GM12878 (cell line): ENCODE measurements at regions not wholly inside any gene's neighbourhood (a gene's known extent, or its start where the extent isn't known, plus 50 kb on each side); places are given as distances from the start of the nearest gene placed in this dataset.

Source experiments
- ATAC-seq: fragments of 200-7000 bp; cut with Tn5 transposase; 3 replicates; pipeline ENCODE4 v1.9.1; 2020; ENCODE audit warnings: mild to moderate bottlenecking, moderate library complexity
- BruUV-seq: library from RNA; stranded (reverse); fragments of 400-500 nt; replicated peaks from 2 replicates; lab custom pipeline; 2021; lab: Mats Ljungman, UMichigan
- CTCF ChIA-PET: fragments of 300-600 bp; sonication (Branson Sonifier 250); formaldehyde crosslinking; extraction: SDS; loops from one replicate; lab custom pipeline; 2021; ENCODE audit warnings: inconsistent platforms; lab: Yijun Ruan, JAX
- POLR2A ChIA-PET: fragments of 350-600 bp; formaldehyde crosslinking; extraction: SDS; loops from one replicate; lab custom pipeline; 2021; ENCODE audit warnings: inconsistent platforms; lab: Charles Lee
- RAD21 ChIA-PET: fragments of 300-600 bp; sonication (Branson Sonifier 250); formaldehyde crosslinking; loops from one replicate; lab custom pipeline; 2023; ENCODE audit warnings: antibody characterized with exemption; ENCODE audit not compliant: unreplicated experiment; lab: Charles Lee
- SMC1A ChIA-PET: fragments of 300-600 bp; sonication (Branson Sonifier 250); formaldehyde crosslinking; loops from one replicate; lab custom pipeline; 2023; ENCODE audit not compliant: unreplicated experiment, uncharacterized antibody; lab: Charles Lee
- DNase-seq: peaks from one replicate; pipeline ENCODE4 v3.0.0-alpha.2; 2011; ENCODE audit warnings: low read depth, low spot score
- FAIRE-seq: peaks from 3 replicates; lab custom pipeline; 2011; peaks lifted over from hg19 to GRCh38; lab: Jason Lieb, UNC
- H2AFZ ChIP-seq: 2 replicates; pipeline ENCODE4 v1.6.0; 2011; ENCODE audit warnings: low read depth, low read length, control low read depth; ENCODE audit not compliant: control insufficient read depth
- H3K27ac ChIP-seq: 2 replicates; pipeline ENCODE4 v1.5.1; 2011; ENCODE audit warnings: control low read depth; ENCODE audit not compliant: control insufficient read depth, insufficient read depth
- H3K27me3 ChIP-seq, 2 experiments: replicated peaks in 1 of 2; 2 replicates each; pipeline versions ENCODE4 v1.6.0 to v1.6.1; 2011; ENCODE audit warnings: low read length in 1 of 2; ENCODE audit not compliant: control insufficient read depth in 2 of 2, insufficient read depth in 2 of 2
- H3K36me3 ChIP-seq, 2 experiments: 2 replicates each; pipeline ENCODE4 v1.5.1; 2011; ENCODE audit warnings: low read length in 1 of 2; ENCODE audit not compliant: control insufficient read depth in 2 of 2, insufficient read depth in 2 of 2
- H3K4me1 ChIP-seq: 2 replicates; pipeline ENCODE4 v1.6.1; 2011; ENCODE audit warnings: mild to moderate bottlenecking, low read length, moderate library complexity, mixed read lengths; ENCODE audit not compliant: control insufficient read depth, insufficient read depth
- H3K4me2 ChIP-seq: 2 replicates; pipeline ENCODE4 v1.6.0; 2011; ENCODE audit warnings: control low read depth; ENCODE audit not compliant: control insufficient read depth, insufficient read depth
- H3K4me3 ChIP-seq: fragments of 200-600 bp; sonication (generic); 2 replicates; pipeline ENCODE4 v1.5.1; 2016
- H3K79me2 ChIP-seq: 2 replicates; pipeline ENCODE4 v1.6.0; 2011; ENCODE audit warnings: low read length; ENCODE audit not compliant: control insufficient read depth, insufficient read depth
- H3K9ac ChIP-seq: 2 replicates; pipeline ENCODE4 v1.8.0; 2011; ENCODE audit warnings: low read length, control low read depth, mixed read lengths; ENCODE audit not compliant: control insufficient read depth, insufficient read depth
- H3K9me3 ChIP-seq: replicated peaks from 3 replicates; pipeline ENCODE4 v1.5.1; 2011; ENCODE audit warnings: mild to moderate bottlenecking, low read length; ENCODE audit not compliant: control insufficient read depth, insufficient read depth
- H4K20me1 ChIP-seq: 2 replicates; pipeline ENCODE4 v1.6.0; 2011; ENCODE audit not compliant: control insufficient read depth, insufficient read depth
- EGR1 ChIP-seq, 2 experiments: IDR thresholded peaks; 1 replicate in 1 of 2; 2 replicates in 1 of 2; pipeline ENCODE4 v1.6.1; 2011 to 2012; ENCODE audit warnings: low read depth in 2 of 2, low read length in 2 of 2, borderline replicate concordance in 1 of 2, mild to moderate bottlenecking in 1 of 2, moderate library complexity in 1 of 2
- NRF1 ChIP-seq: conservative IDR thresholded peaks from 2 replicates; pipeline ENCODE4 v1.6.1; 2011; ENCODE audit warnings: mild to moderate bottlenecking, low read depth, low read length, improper control_type of control experiment
- RFX5 ChIP-seq: IDR thresholded peaks from 2 replicates; pipeline ENCODE4 v1.6.1; 2011; ENCODE audit warnings: low read depth, low read length, improper control_type of control experiment
- YBX1 ChIP-seq: fragments of 450-650 bp; IDR thresholded peaks from 2 replicates; pipeline ENCODE4 v1.6.1; 2016; ENCODE audit warnings: antibody characterized with exemption
- ZBTB4 ChIP-seq: fragments of 450-650 bp; formaldehyde crosslinking; IDR thresholded peaks from 2 replicates; pipeline ENCODE4 v1.4.0; 2022; ENCODE audit warnings: mild to moderate bottlenecking, moderate library complexity
- ZNF687 ChIP-seq: fragments of 450-650 bp; IDR thresholded peaks from 2 replicates; pipeline ENCODE4 v1.6.1; 2017; ENCODE audit warnings: mild to moderate bottlenecking, moderate library complexity
- in situ Hi-C: fragments of 300-500 bp; cut with MboI; formaldehyde crosslinking; loops from 9 replicates; pipeline ENCODE4 v1.14.3; 2018; ENCODE audit warnings: mixed read lengths
- intact Hi-C: fragments of 100-400 bp; cut with micrococcal nuclease; formaldehyde crosslinking; loops from one replicate; pipeline ENCODE4 v1.14.2; 2022; ENCODE audit not compliant: unreplicated experiment
- TF ChIP-seq, protein P1 (sequence below): IDR thresholded peaks from 2 replicates; pipeline ENCODE4 v1.6.1; 2012; ENCODE audit warnings: low read depth, low read length, improper control_type of control experiment
- TF ChIP-seq, protein P2 (sequence below): fragments of 450-650 bp; IDR thresholded peaks from 2 replicates; pipeline ENCODE4 v1.6.1; 2018; ENCODE audit warnings: mild to moderate bottlenecking, low read depth, moderate library complexity; ENCODE audit not compliant: partially characterized antibody
- TF ChIP-seq, protein P3 (sequence below): IDR thresholded peaks from 2 replicates; pipeline ENCODE4 v1.6.1; 2012; ENCODE audit warnings: mild to moderate bottlenecking, low read depth, low read length

DNA sequence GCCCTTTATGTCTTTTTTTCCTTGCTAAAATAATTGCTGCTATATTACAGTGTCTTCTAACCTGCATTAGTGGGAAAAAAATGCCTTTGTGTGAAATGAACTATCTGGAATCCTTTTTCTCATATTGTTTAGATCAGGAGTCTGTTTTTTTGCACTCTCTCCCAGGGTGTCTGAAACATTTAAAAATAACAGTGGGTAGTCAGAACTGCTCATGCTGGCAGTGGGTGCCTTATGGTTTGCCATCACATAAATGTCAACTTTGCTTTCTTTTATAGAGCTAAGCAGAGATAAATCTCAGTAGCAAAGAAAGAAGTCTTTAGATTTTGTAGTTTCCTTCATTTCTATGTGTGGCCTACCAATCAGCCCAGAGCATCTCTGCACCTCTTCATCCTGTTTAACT lies 347.8 kb upstream of the RGMB start:
- H4K20me1 ChIP-seq: no peaks in the 10 kb centered on the region
- peaks cover 3% of the 10 kb centered on the region; the same call in 1 of the 2 replicates for H3K4me1 ChIP-seq
- ChIA-PET RAD21 (no interaction called here), CTCF (no interaction called here), POLR2A (no interaction called here), SMC1A (no interaction called here)
- BruUV-seq: no TSS peak
- FAIRE-seq: no peak
- no peaks in the 10 kb centered on the region for H3K36me3 ChIP-seq
- no peak overlapping the region for H3K4me2 ChIP-seq
- H3K9ac ChIP-seq: no peak overlapping the region
- no peak overlapping the region for H3K4me3 ChIP-seq
- H3K9me3 ChIP-seq: no peaks in the 10 kb centered on the region
- intact Hi-C loops: no loop called here
- no peak overlapping the region for H2AFZ ChIP-seq
- in situ Hi-C loops: no loop called here
- DNase-seq: no peak
- H3K27ac ChIP-seq: no peak overlapping the region
- ATAC-seq: no peak
- H3K79me2 ChIP-seq: no peaks in the 10 kb centered on the region
- H3K27me3 ChIP-seq: no peaks in the 10 kb centered on the region
- no peak for TF ChIP-seq EGR1 (IDR thresholded peaks at IDR 0.05; ENCODE audit: borderline replicate concordance in 1 of 2, low read depth in 2 of 2, low read length in 2 of 2)
- TF ChIP-seq ZNF687: no peak
- TF ChIP-seq, protein P1, sequence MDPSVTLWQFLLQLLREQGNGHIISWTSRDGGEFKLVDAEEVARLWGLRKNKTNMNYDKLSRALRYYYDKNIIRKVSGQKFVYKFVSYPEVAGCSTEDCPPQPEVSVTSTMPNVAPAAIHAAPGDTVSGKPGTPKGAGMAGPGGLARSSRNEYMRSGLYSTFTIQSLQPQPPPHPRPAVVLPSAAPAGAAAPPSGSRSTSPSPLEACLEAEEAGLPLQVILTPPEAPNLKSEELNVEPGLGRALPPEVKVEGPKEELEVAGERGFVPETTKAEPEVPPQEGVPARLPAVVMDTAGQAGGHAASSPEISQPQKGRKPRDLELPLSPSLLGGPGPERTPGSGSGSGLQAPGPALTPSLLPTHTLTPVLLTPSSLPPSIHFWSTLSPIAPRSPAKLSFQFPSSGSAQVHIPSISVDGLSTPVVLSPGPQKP: no peak
- TF ChIP-seq, protein P2, sequence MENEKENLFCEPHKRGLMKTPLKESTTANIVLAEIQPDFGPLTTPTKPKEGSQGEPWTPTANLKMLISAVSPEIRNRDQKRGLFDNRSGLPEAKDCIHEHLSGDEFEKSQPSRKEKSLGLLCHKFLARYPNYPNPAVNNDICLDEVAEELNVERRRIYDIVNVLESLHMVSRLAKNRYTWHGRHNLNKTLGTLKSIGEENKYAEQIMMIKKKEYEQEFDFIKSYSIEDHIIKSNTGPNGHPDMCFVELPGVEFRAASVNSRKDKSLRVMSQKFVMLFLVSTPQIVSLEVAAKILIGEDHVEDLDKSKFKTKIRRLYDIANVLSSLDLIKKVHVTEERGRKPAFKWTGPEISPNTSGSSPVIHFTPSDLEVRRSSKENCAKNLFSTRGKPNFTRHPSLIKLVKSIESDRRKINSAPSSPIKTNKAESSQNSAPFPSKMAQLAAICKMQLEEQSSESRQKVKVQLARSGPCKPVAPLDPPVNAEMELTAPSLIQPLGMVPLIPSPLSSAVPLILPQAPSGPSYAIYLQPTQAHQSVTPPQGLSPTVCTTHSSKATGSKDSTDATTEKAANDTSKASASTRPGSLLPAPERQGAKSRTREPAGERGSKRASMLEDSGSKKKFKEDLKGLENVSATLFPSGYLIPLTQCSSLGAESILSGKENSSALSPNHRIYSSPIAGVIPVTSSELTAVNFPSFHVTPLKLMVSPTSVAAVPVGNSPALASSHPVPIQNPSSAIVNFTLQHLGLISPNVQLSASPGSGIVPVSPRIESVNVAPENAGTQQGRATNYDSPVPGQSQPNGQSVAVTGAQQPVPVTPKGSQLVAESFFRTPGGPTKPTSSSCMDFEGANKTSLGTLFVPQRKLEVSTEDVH: no peak
- TF ChIP-seq, protein P3, sequence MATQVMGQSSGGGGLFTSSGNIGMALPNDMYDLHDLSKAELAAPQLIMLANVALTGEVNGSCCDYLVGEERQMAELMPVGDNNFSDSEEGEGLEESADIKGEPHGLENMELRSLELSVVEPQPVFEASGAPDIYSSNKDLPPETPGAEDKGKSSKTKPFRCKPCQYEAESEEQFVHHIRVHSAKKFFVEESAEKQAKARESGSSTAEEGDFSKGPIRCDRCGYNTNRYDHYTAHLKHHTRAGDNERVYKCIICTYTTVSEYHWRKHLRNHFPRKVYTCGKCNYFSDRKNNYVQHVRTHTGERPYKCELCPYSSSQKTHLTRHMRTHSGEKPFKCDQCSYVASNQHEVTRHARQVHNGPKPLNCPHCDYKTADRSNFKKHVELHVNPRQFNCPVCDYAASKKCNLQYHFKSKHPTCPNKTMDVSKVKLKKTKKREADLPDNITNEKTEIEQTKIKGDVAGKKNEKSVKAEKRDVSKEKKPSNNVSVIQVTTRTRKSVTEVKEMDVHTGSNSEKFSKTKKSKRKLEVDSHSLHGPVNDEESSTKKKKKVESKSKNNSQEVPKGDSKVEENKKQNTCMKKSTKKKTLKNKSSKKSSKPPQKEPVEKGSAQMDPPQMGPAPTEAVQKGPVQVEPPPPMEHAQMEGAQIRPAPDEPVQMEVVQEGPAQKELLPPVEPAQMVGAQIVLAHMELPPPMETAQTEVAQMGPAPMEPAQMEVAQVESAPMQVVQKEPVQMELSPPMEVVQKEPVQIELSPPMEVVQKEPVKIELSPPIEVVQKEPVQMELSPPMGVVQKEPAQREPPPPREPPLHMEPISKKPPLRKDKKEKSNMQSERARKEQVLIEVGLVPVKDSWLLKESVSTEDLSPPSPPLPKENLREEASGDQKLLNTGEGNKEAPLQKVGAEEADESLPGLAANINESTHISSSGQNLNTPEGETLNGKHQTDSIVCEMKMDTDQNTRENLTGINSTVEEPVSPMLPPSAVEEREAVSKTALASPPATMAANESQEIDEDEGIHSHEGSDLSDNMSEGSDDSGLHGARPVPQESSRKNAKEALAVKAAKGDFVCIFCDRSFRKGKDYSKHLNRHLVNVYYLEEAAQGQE: no peak
- no peak for TF ChIP-seq NRF1
- TF ChIP-seq RFX5: no peak
- no peak for TF ChIP-seq YBX1
- no peak for TF ChIP-seq ZBTB4 (CRISPR knock-in tag)
